Skeletal muscle tissue (tissue), 3 donors: ENCODE measurements at regions not wholly inside any gene's neighbourhood (a gene's known extent, or its start where the extent isn't known, plus 50 kb on each side); places are given as distances from the start of the nearest gene placed in this dataset.

Experiments used
- H3K27ac ChIP-seq: one replicate; pipeline ENCODE4 v1.7.0; 2013; ENCODE audit warnings: mild to moderate bottlenecking, low read depth, low read length, inconsistent platforms
- H3K27me3 ChIP-seq, 3 donors: one replicate each; pipeline ENCODE4 v1.7.0; 2013; ENCODE audit warnings: low read length in 3 of 3; ENCODE audit not compliant: control insufficient read depth in 3 of 3, insufficient read depth in 3 of 3
- H3K36me3 ChIP-seq, 3 donors: one replicate each; pipeline ENCODE4 v1.7.0; 2013; ENCODE audit warnings: low read length in 3 of 3; ENCODE audit not compliant: control insufficient read depth in 3 of 3, insufficient read depth in 3 of 3
- H3K4me1 ChIP-seq, 3 donors: one replicate each; pipeline ENCODE4 v1.7.0; 2013; ENCODE audit warnings: low read length in 3 of 3, mild to moderate bottlenecking in 3 of 3; ENCODE audit not compliant: control insufficient read depth in 3 of 3, insufficient read depth in 3 of 3
- H3K4me3 ChIP-seq, 3 donors: one replicate each; pipeline ENCODE4 v1.7.0; 2013; ENCODE audit warnings: low read length in 3 of 3
- H3K9ac ChIP-seq, 3 donors: one replicate each; pipeline ENCODE4 v1.7.0; 2013; ENCODE audit warnings: low read length in 3 of 3, mild to moderate bottlenecking in 3 of 3, moderate library complexity in 2 of 3, low read depth in 1 of 3
- H3K9me3 ChIP-seq, 3 donors: one replicate each; pipeline ENCODE4 v1.7.0; 2013; ENCODE audit warnings: low read length in 3 of 3; ENCODE audit not compliant: control insufficient read depth in 3 of 3
- donor health status: Osteomylitis.

GRCh38 chr1:30403061-30403645 is 320.2 kb downstream of the MATN1 start:
- Histone ChIP-seq H3K4me3 (no peak overlapping the region), H3K36me3 (no peaks in the 10 kb centered on the region), H3K9ac (no peak overlapping the region), H3K27ac (no peak overlapping the region), H3K9me3 (no peaks in the 10 kb centered on the region), H3K4me1 (no peaks in the 10 kb centered on the region), H3K27me3 (peaks cover 0 to 17% (median 12%) of the 10 kb centered on the region in 3 donors)

- H3K9ac ChIP-seq, result no peak overlapping the region
- no peak overlapping the region for H3K27ac ChIP-seq
- no peaks in the 10 kb centered on the region for H3K36me3 ChIP-seq
- H3K27me3 ChIP-seq, result peaks cover 0 to 11% (median 4%) of the 10 kb centered on the region in 3 donors
- H3K4me3 ChIP-seq, result no peak overlapping the region
- H3K9me3 ChIP-seq, result no peaks in the 10 kb centered on the region
- no peaks in the 10 kb centered on the region for H3K4me1 ChIP-seq
Measured at GRCh38 chr1:30402031-30402430, 321.4 kb downstream of the MATN1 start.

- Histone ChIP-seq H3K36me3 (no peaks in the 10 kb centered on the region), H3K27me3 (peaks cover 0 to 11% (median 4%) of the 10 kb centered on the region in 3 donors), H3K4me3 (no peak overlapping the region), H3K4me1 (no peaks in the 10 kb centered on the region), H3K9ac (no peak overlapping the region), H3K27ac (no peak overlapping the region), H3K9me3 (no peaks in the 10 kb centered on the region)
Measured at GRCh38 chr1:30400507-30400906, 322.9 kb downstream of the MATN1 start.

GRCh38 chr1:30399026-30399425 is 324.4 kb downstream of the MATN1 start:
- no peaks in the 10 kb centered on the region for H3K4me1 ChIP-seq
- H3K9me3 ChIP-seq, result no peaks in the 10 kb centered on the region
- H3K27me3 ChIP-seq, result peaks cover 0 to 4% (median 2%) of the 10 kb centered on the region in 3 donors
- no peak overlapping the region for H3K27ac ChIP-seq
- H3K36me3 ChIP-seq, result no peaks in the 10 kb centered on the region
- no peak overlapping the region for H3K4me3 ChIP-seq
- H3K9ac ChIP-seq, result no peak overlapping the region

- H3K27me3 ChIP-seq, result peaks cover 0 to 4% (median 0%) of the 10 kb centered on the region in 3 donors
- no peak overlapping the region for H3K27ac ChIP-seq
- H3K4me3 ChIP-seq, result no peak overlapping the region
- no peaks in the 10 kb centered on the region for H3K9me3 ChIP-seq
- no peaks in the 10 kb centered on the region for H3K4me1 ChIP-seq
- H3K36me3 ChIP-seq, result no peaks in the 10 kb centered on the region
- no peak overlapping the region for H3K9ac ChIP-seq
Measured at GRCh38 chr1:30397576-30397975, 325.8 kb downstream of the MATN1 start.

GRCh38 chr1:30395631-30396030 is 327.8 kb downstream of the MATN1 start:
- H3K4me3 ChIP-seq, result no peak overlapping the region
- no peaks in the 10 kb centered on the region for H3K4me1 ChIP-seq
- no peaks in the 10 kb centered on the region for H3K9me3 ChIP-seq
- H3K9ac ChIP-seq, result no peak overlapping the region
- H3K27me3 ChIP-seq, result no peaks in the 10 kb centered on the region
- H3K27ac ChIP-seq, result no peak overlapping the region
- no peaks in the 10 kb centered on the region for H3K36me3 ChIP-seq

GRCh38 chr1:30388386-30388785 is 335.0 kb downstream of the MATN1 start:
- H3K36me3 ChIP-seq, result no peaks in the 10 kb centered on the region
- no peaks in the 10 kb centered on the region for H3K9me3 ChIP-seq
- H3K4me3 ChIP-seq, result no peak overlapping the region
- no peak overlapping the region for H3K27ac ChIP-seq
- H3K9ac ChIP-seq, result no peak overlapping the region
- H3K4me1 ChIP-seq, result no peaks in the 10 kb centered on the region
- peaks cover 12 to 21% (median 16%) of the 10 kb centered on the region in 3 donors for H3K27me3 ChIP-seq

GRCh38 chr1:30386156-30386926 is 337.0 kb downstream of the MATN1 start:
- H3K4me3 ChIP-seq, result no peak overlapping the region
- no peaks in the 10 kb centered on the region for H3K36me3 ChIP-seq
- no peaks in the 10 kb centered on the region for H3K4me1 ChIP-seq
- H3K27ac ChIP-seq, result no peak overlapping the region
- H3K9me3 ChIP-seq, result no peaks in the 10 kb centered on the region
- peaks cover 14 to 21% (median 20%) of the 10 kb centered on the region in 3 donors for H3K27me3 ChIP-seq
- H3K9ac ChIP-seq, result no peak overlapping the region

GRCh38 chr1:30385246-30385995 is 338.0 kb downstream of the MATN1 start:
- Histone ChIP-seq H3K36me3 (no peaks in the 10 kb centered on the region), H3K9ac (no peak overlapping the region), H3K27me3 (peaks cover 14 to 21% (median 19%) of the 10 kb centered on the region in 3 donors), H3K27ac (no peak overlapping the region), H3K9me3 (no peaks in the 10 kb centered on the region), H3K4me3 (no peak overlapping the region), H3K4me1 (peaks cover 0 to 2% (median 0%) of the 10 kb centered on the region in 3 donors)
